Gastroesophageal sphincter (tissue), 4 donors: ENCODE measurements at regions not wholly inside any gene's neighbourhood (a gene's known extent, or its start where the extent isn't known, plus 50 kb on each side); places are given as distances from the start of the nearest gene placed in this dataset.

Experiments used
- ATAC-seq: fragments of 150-250 bp; one replicate; pipeline ENCODE4 v1.9.1; 2016; ENCODE audit warnings: mild to moderate bottlenecking, moderate library complexity
- H3K27ac ChIP-seq, 4 donors: fragments of 200-600 bp; sonication (generic) in 3 of 4; 1 replicate in 3 of 4; 2 replicates in 1 of 4; pipeline ENCODE4 v1.5.1; 2016 to 2019
- H3K27me3 ChIP-seq: fragments of 200-600 bp; sonication (generic); one replicate; pipeline ENCODE4 v1.5.1; 2019
- H3K36me3 ChIP-seq, 2 donors: fragments of 200-600 bp; sonication (generic); one replicate each; pipeline ENCODE4 v1.5.1; 2019; ENCODE audit warnings: control low read depth in 1 of 2
- H3K4me1 ChIP-seq, 3 donors: fragments of 200-600 bp; sonication (generic); 1 replicate in 2 of 3; 2 replicates in 1 of 3; pipeline ENCODE4 v1.5.1; 2016 to 2019; ENCODE audit warnings: control low read depth in 2 of 3
- H3K4me3 ChIP-seq, 2 donors: fragments of 200-600 bp; sonication (generic); one replicate each; pipeline ENCODE4 v1.5.1; 2019; ENCODE audit warnings: mild to moderate bottlenecking in 1 of 2, moderate library complexity in 1 of 2
- H3K9me3 ChIP-seq, 3 donors: fragments of 200-600 bp; sonication (generic); one replicate each; pipeline ENCODE4 v1.5.1; 2017 to 2019; ENCODE audit warnings: control low read depth in 2 of 3
- EP300 ChIP-seq: sonication (generic); formaldehyde crosslinking; IDR thresholded peaks from one replicate; pipeline ENCODE4 v1.6.1; 2017; ENCODE audit warnings: antibody characterized with exemption, mild to moderate bottlenecking
- POLR2A ChIP-seq, 2 donors: fragments of 450-650 bp; IDR thresholded peaks; one replicate each; pipeline ENCODE4 v1.6.1; 2017; ENCODE audit warnings: antibody characterized with exemption in 2 of 2, mild to moderate bottlenecking in 2 of 2, moderate library complexity in 1 of 2
- POLR2AphosphoS5 ChIP-seq: sonication (generic); formaldehyde crosslinking; IDR thresholded peaks from one replicate; pipeline ENCODE4 v1.6.1; 2017; ENCODE audit warnings: antibody characterized with exemption
- WGBS, 2 donors: methylation state at CpG; one replicate each; pipeline ENCODE4 v1.1.5; 2018; ENCODE audit warnings: low coverage in 1 of 2; 5-methylcytosine and 5-hydroxymethylcytosine counted together
- TF ChIP-seq, protein P1 (sequence below), 4 experiments: fragments of 200-600 bp in 2 of 4; fragments of 450-650 bp in 2 of 4; sonication (generic) in 1 of 4; IDR thresholded peaks; one replicate each; pipeline ENCODE4 v1.5.1; 2017 to 2019; ENCODE audit warnings: antibody characterized with exemption in 4 of 4, mild to moderate bottlenecking in 2 of 4, moderate library complexity in 2 of 4

DNA sequence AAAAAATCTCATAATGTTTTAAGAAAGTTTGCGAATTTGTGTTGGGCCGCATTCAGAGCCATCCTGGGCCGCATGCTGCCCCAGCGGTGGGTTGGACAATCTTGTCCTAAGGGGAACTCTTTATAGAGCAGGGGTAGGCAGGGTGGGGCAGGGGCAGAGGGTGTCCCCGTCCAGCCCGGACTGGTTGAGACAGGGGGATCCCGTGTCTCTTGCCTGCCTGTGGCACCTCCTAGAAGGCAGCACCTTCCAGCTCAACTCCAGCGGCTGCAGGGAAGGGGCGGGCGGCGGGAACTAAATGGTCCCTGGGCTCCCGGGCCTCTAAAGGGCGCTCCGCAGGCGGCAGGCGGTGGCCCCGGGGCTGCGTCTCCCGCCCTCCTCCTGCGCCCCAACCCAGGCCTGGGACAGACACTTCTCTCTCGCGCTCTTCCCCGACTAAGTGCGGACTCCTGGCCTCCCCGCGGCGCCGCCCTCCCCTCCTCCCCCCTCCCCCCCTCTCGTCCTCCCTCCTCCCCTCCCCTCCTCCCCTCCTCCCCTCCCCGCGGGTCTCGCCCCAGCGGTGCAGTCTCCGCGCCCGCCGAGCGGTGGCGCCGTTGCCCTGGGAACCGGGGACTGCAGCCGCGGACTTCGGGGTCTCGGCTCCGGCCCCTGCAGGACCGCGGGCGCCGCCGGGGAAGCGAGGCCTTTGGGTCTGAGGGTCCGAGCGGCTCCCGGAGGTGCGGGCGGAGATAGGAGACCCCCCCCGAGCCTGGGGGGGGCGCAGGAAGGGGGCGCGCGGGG lies 132.6 kb downstream of the MRPL36 start:
- H3K27ac ChIP-seq = no peak overlapping the region
- H3K27me3 ChIP-seq = peaks cover 96% of the 10 kb centered on the region
- H3K36me3 ChIP-seq = no peaks in the 10 kb centered on the region
- TF ChIP-seq EP300 = no peak
- TF ChIP-seq, protein P1, sequence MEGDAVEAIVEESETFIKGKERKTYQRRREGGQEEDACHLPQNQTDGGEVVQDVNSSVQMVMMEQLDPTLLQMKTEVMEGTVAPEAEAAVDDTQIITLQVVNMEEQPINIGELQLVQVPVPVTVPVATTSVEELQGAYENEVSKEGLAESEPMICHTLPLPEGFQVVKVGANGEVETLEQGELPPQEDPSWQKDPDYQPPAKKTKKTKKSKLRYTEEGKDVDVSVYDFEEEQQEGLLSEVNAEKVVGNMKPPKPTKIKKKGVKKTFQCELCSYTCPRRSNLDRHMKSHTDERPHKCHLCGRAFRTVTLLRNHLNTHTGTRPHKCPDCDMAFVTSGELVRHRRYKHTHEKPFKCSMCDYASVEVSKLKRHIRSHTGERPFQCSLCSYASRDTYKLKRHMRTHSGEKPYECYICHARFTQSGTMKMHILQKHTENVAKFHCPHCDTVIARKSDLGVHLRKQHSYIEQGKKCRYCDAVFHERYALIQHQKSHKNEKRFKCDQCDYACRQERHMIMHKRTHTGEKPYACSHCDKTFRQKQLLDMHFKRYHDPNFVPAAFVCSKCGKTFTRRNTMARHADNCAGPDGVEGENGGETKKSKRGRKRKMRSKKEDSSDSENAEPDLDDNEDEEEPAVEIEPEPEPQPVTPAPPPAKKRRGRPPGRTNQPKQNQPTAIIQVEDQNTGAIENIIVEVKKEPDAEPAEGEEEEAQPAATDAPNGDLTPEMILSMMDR (IDR thresholded peaks at IDR 0.05) = peak in 2 of 4 experiments; percentile 8 to 39
- 0 to 30% methylated on average over 3 to 4 of the region's 62 CpGs for WGBS, 2 donors
- ATAC-seq = peak; percentile 50
- H3K4me1 ChIP-seq = peaks cover 0 to 17% (median 4%) of the 10 kb centered on the region in 3 donors
- peaks cover 0 to 17% (median 0%) of the 10 kb centered on the region in 3 donors for H3K9me3 ChIP-seq
- H3K4me3 ChIP-seq = peak overlapping the region in 1 of 2 donors; percentile 43

DNA sequence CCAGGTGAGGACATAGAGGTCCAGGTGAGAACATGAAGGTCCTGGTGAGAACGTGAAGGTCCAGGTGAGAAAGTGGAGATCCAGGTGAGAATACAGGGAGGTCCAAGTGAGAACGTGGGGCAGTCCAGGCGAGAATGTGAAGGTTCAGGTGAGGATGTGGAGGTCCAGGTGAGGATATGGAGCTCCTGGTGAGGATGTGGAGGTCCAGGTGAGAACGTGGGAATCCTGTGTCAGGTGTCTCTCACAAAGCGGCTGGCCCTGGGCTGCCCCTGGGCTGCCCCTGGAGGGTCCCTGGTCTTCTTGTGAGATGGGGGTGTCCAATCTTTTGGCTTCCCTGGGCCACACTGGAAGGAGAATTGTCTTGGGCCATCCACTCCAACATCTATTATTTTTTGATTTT lies 133.4 kb downstream of the MRPL36 start:
- ATAC-seq = no peak
- Histone ChIP-seq H3K4me1 (peaks cover 0 to 17% (median 4%) of the 10 kb centered on the region in 3 donors), H3K9me3 (peaks cover 0 to 17% (median 0%) of the 10 kb centered on the region in 3 donors), H3K4me3 (no peak overlapping the region), H3K27ac (no peak overlapping the region), H3K36me3 (no peaks in the 10 kb centered on the region), H3K27me3 (peaks cover 96% of the 10 kb centered on the region)
- WGBS, 2 donors = 82 to 90% methylated on average over 2 to 5 of the region's 5 CpGs
- TF ChIP-seq EP300 (no peak), POLR2A (IDR thresholded peaks at IDR 0.05) (no peak), POLR2AphosphoS5 (no peak)
- TF ChIP-seq, protein P1 (IDR thresholded peaks at IDR 0.05) = no peak

DNA sequence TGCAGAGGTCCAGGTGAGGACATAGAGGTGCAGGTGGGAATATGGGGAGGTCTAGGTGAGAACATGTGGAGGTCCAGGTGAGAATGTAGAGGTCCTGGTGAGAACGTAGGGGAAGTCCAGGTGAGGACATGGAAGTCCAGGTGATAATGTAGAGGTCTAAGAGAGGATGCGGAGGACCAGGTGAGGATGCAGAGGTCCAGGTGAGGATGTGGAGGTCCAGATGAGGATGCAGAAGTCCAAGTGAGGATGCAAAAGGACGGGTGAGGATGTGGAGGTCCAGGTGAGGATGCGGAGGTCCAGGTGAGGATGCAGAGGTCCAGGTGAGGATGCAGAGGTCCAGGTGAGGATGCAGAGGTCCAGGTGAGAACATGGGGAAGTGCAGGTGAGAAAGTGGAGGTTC lies 133.8 kb downstream of the MRPL36 start:
- peaks cover 0 to 17% (median 4%) of the 10 kb centered on the region in 3 donors for H3K4me1 ChIP-seq
- no peak overlapping the region for H3K4me3 ChIP-seq
- H3K36me3 ChIP-seq = no peaks in the 10 kb centered on the region
- H3K9me3 ChIP-seq = peaks cover 0 to 16% (median 0%) of the 10 kb centered on the region in 3 donors
- no peak for ATAC-seq
- no peak overlapping the region for H3K27ac ChIP-seq
- WGBS, 2 donors = 74 to 79% methylated on average over 3 to 4 of the region's 4 CpGs
- peaks cover 96% of the 10 kb centered on the region for H3K27me3 ChIP-seq
- TF ChIP-seq, protein P1 (IDR thresholded peaks at IDR 0.05) = no peak
- TF ChIP-seq POLR2A (IDR thresholded peaks at IDR 0.05) (no peak), EP300 (no peak), POLR2AphosphoS5 (no peak)

DNA sequence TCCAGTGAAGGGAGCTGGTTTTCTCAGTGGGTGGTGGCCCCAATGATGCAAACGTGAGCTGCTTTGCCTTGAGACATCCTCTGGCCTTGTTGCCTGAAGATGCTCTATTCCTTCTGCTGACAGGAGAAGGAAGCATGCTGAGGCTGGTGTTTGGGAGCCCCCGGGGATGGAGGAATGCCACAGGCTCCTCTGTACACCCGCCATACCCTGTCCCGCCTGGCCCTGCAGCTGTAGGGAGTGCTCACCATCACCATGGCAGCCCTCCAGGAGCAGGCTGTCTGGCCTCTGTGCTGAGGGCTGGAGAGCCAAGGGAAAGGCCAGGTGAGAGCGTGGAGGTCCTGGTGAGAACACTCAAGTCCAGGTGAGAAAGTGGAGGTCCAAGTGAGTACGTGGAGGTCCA lies 134.4 kb downstream of the MRPL36 start:
- H3K27me3 ChIP-seq = peaks cover 95% of the 10 kb centered on the region

More for the DNA sequence above, 134.4 kb downstream of the MRPL36 start:
- Histone ChIP-seq H3K9me3 (peaks cover 0 to 10% (median 0%) of the 10 kb centered on the region in 3 donors), H3K4me3 (no peak overlapping the region), H3K36me3 (no peaks in the 10 kb centered on the region), H3K27ac (no peak overlapping the region), H3K4me1 (peaks cover 0 to 17% (median 4%) of the 10 kb centered on the region in 3 donors)
- no peak for ATAC-seq
- 80 to 95% methylated on average over 1 to 2 of the region's 6 CpGs for WGBS, 2 donors
- no peak for TF ChIP-seq POLR2AphosphoS5
- TF ChIP-seq, protein P1 (IDR thresholded peaks at IDR 0.05) = no peak
- TF ChIP-seq POLR2A (IDR thresholded peaks at IDR 0.05) = no peak
- TF ChIP-seq EP300 = no peak
